ENCODE measurements at regions not wholly inside any gene's neighbourhood (a gene's known extent, or its start where the extent isn't known, plus 50 kb on each side); places are given as distances from the start of the nearest gene placed in this dataset.
"Not testable (repeated sequence)": the region's sequence is repeated elsewhere in the genome, so short reads cannot be mapped to it uniquely, and the experiment has no call there.

- no peak for DNase-seq
Observed at GRCh38 chrX:9390121-9390520, 74.7 kb upstream of the TBL1X start.

GRCh38 chrX:9390693-9391368 lies 74.0 kb upstream of the TBL1X start:
- DNase-seq: no peak

- no peak for DNase-seq
Observed at GRCh38 chrX:9392445-9392844, 72.4 kb upstream of the TBL1X start.

GRCh38 chrX:9393571-9393970 lies 71.3 kb upstream of the TBL1X start:
- DNase-seq: no peak

GRCh38 chrX:9394212-9394611 lies 70.6 kb upstream of the TBL1X start:
- no peak for DNase-seq

GRCh38 chrX:9396930-9397329 lies 67.9 kb upstream of the TBL1X start:
- no peak for DNase-seq

- no peak for DNase-seq
Observed at GRCh38 chrX:9401051-9401450, 63.8 kb upstream of the TBL1X start.

GRCh38 chrX:9403374-9403773 lies 61.5 kb upstream of the TBL1X start:
- DNase-seq: no peak

GRCh38 chrX:9405635-9406034 lies 59.2 kb upstream of the TBL1X start:
- DNase-seq: not testable (repeated sequence)

- not testable (repeated sequence) for DNase-seq
Observed at GRCh38 chrX:9410889-9411288, 54.0 kb upstream of the TBL1X start.

GRCh38 chrX:9411682-9412081 lies 53.2 kb upstream of the TBL1X start:
- DNase-seq: not testable (repeated sequence)

GRCh38 chrX:9414416-9414815 lies 50.4 kb upstream of the TBL1X start:
- DNase-seq: no peak

Data from NCI-H1105 (cell line).